Endothelial cell of umbilical vein (primary cell): ENCODE measurements at regions not wholly inside any gene's neighbourhood (a gene's known extent, or its start where the extent isn't known, plus 50 kb on each side); places are given as distances from the start of the nearest gene placed in this dataset.

Experiments
- BruUV-seq: library from RNA; stranded (reverse); fragments of 400-500 nt; replicated peaks from 2 replicates; lab custom pipeline; 2021; lab: Mats Ljungman, UMichigan
- CTCF ChIA-PET: fragments of 300-600, 350-600 bp; sonication (Branson Sonifier 250); formaldehyde crosslinking; loops from one replicate; lab custom pipeline; 2021; ENCODE audit warnings: antibody characterized with exemption, inconsistent platforms; lab: Charles Lee
- POLR2A ChIA-PET: fragments of 300-600, 350-600 bp; sonication (Branson Sonifier 250); formaldehyde crosslinking; loops from one replicate; lab custom pipeline; 2021; ENCODE audit warnings: antibody characterized with exemption, inconsistent platforms; lab: Charles Lee
- DNase-seq: peaks from one replicate; pipeline ENCODE4 v3.0.0-alpha.2; 2011; ENCODE audit warnings: low read depth, low spot score
- FAIRE-seq: peaks from 2 replicates; lab custom pipeline; 2011; peaks lifted over from hg19 to GRCh38; lab: Jason Lieb, UNC
- H2AFZ ChIP-seq: 2 replicates; pipeline ENCODE4 v1.6.0; 2012; ENCODE audit warnings: low read depth, low read length, control low read depth, inconsistent platforms
- H3K27ac ChIP-seq: 2 replicates; pipeline ENCODE4 v1.5.1; 2011; ENCODE audit warnings: low read depth, mild to moderate bottlenecking, control low read depth, low read length, moderate library complexity; ENCODE audit not compliant: insufficient read depth
- H3K27me3 ChIP-seq, 2 experiments: 2 replicates each; pipeline versions ENCODE4 v1.6.0 to v1.6.1; 2011; ENCODE audit warnings: low read length in 2 of 2, mixed read lengths in 1 of 2; ENCODE audit not compliant: control insufficient read depth in 2 of 2, insufficient read depth in 2 of 2
- H3K36me3 ChIP-seq, 2 experiments: 2 replicates in 1 of 2; 3 replicates in 1 of 2; pipeline ENCODE4 v1.5.1; 2011; ENCODE audit warnings: low read length in 2 of 2, mild to moderate bottlenecking in 1 of 2, moderate library complexity in 1 of 2; ENCODE audit not compliant: control insufficient read depth in 2 of 2, insufficient read depth in 2 of 2; ENCODE audit errors: extremely low read depth in 1 of 2
- H3K4me1 ChIP-seq: 3 replicates; pipeline ENCODE4 v1.5.1; 2011; ENCODE audit warnings: mild to moderate bottlenecking, low read length; ENCODE audit not compliant: control insufficient read depth, insufficient read depth; ENCODE audit errors: extremely low read depth
- H3K4me2 ChIP-seq: 2 replicates; pipeline ENCODE4 v1.6.1; 2011; ENCODE audit warnings: low read length, control low read depth, mixed read lengths; ENCODE audit not compliant: insufficient read depth
- H3K4me3 ChIP-seq, 3 experiments: fragments of 200-600 bp in 1 of 3; sonication (generic), shearing (Covaris generic) in 1 of 3; replicated peaks in 1 of 3; 2 replicates each; pipeline ENCODE4 v1.5.1; 2011 to 2016; ENCODE audit warnings: control low read depth in 3 of 3, low read length in 3 of 3, mild to moderate bottlenecking in 2 of 3, inconsistent platforms in 1 of 3, low read depth in 1 of 3, moderate library complexity in 1 of 3; ENCODE audit not compliant: insufficient read depth in 1 of 3
- H3K79me2 ChIP-seq: 2 replicates; pipeline ENCODE4 v1.6.0; 2012; ENCODE audit warnings: low read length, inconsistent platforms; ENCODE audit not compliant: control insufficient read depth, insufficient read depth
- H3K9ac ChIP-seq: replicated peaks from 2 replicates; pipeline ENCODE3; 2011; ENCODE audit warnings: low read length, control low read depth; ENCODE audit not compliant: insufficient read depth; ENCODE audit errors: extremely low read depth
- H3K9me1 ChIP-seq: replicated peaks from 3 replicates; pipeline ENCODE4 v1.6.0; 2011; ENCODE audit warnings: mild to moderate bottlenecking, low read length; ENCODE audit not compliant: control insufficient read depth, insufficient read depth; ENCODE audit errors: extremely low read depth
- H3K9me3 ChIP-seq: replicated peaks from 2 replicates; pipeline ENCODE4 v1.5.1; 2012; ENCODE audit warnings: low read length, inconsistent platforms; ENCODE audit not compliant: control insufficient read depth, insufficient read depth
- H4K20me1 ChIP-seq: replicated peaks from 2 replicates; pipeline ENCODE3; 2011; ENCODE audit warnings: mild to moderate bottlenecking, low read length; ENCODE audit not compliant: control insufficient read depth, insufficient read depth; ENCODE audit errors: extremely low read depth
- EZH2 ChIP-seq: IDR thresholded peaks from 2 replicates; pipeline ENCODE4 v1.6.1; 2012; ENCODE audit warnings: borderline replicate concordance, low read depth, mild to moderate bottlenecking, moderate library complexity, low read length, inconsistent platforms; ENCODE audit not compliant: severe bottlenecking
- FOS ChIP-seq: IDR thresholded peaks from 2 replicates; pipeline ENCODE4 v1.6.1; 2011; ENCODE audit warnings: mild to moderate bottlenecking, low read length, moderate library complexity, borderline replicate concordance; ENCODE audit not compliant: insufficient read depth
- GATA2 ChIP-seq: IDR thresholded peaks from 2 replicates; pipeline ENCODE4 v1.7.0; 2011; ENCODE audit warnings: low read depth, mild to moderate bottlenecking, moderate library complexity, mixed read lengths, low read length; ENCODE audit not compliant: insufficient read length, insufficient read depth
- JUN ChIP-seq: IDR thresholded peaks from 2 replicates; pipeline ENCODE4 v1.6.1; 2011; ENCODE audit warnings: borderline replicate concordance, low read depth; ENCODE audit not compliant: insufficient read length, insufficient read depth
- MYC ChIP-seq: IDR thresholded peaks from one replicate; pipeline ENCODE4 v1.6.1; 2011; ENCODE audit warnings: mild to moderate bottlenecking, low read depth, low read length
- POLR2A ChIP-seq: IDR thresholded peaks from 2 replicates; pipeline ENCODE4 v1.6.1; 2012; ENCODE audit warnings: low read depth, mild to moderate bottlenecking, control low read depth, low read length
- POLR2AphosphoS5 ChIP-seq: IDR thresholded peaks from 2 replicates; pipeline ENCODE4 v1.6.1; 2012; ENCODE audit warnings: low read depth, mild to moderate bottlenecking, control low read depth, low read length, moderate library complexity; ENCODE audit not compliant: insufficient read depth
- dilution Hi-C: fragments of 300-500 bp; cut with MboI; formaldehyde crosslinking; loops from one replicate; pipeline ENCODE4 v1.15.0; 2019; ENCODE audit warnings: low sequenced_read_pairs; ENCODE audit not compliant: extremely low pct_ligation_motif_present
- intact Hi-C: fragments of 100-400 bp; cut with micrococcal nuclease; formaldehyde crosslinking; loops from one replicate; pipeline ENCODE4 v1.10.0; 2022
- TF ChIP-seq, protein P1 (sequence below), 2 donors: IDR thresholded peaks; 1 replicate in 1 of 2; 2 replicates in 1 of 2; pipeline ENCODE4 v1.5.1; 2011; ENCODE audit warnings: low read length in 2 of 2, mild to moderate bottlenecking in 2 of 2, moderate library complexity in 2 of 2, control low read depth in 1 of 2, inconsistent platforms in 1 of 2, low read depth in 1 of 2; ENCODE audit not compliant: insufficient read depth in 1 of 2; ENCODE audit errors: extremely low read depth in 1 of 2
- TF ChIP-seq, protein P2 (sequence below): IDR thresholded peaks from 2 replicates; pipeline ENCODE4 v1.6.1; 2011; ENCODE audit not compliant: insufficient read depth, insufficient read length

DNA sequence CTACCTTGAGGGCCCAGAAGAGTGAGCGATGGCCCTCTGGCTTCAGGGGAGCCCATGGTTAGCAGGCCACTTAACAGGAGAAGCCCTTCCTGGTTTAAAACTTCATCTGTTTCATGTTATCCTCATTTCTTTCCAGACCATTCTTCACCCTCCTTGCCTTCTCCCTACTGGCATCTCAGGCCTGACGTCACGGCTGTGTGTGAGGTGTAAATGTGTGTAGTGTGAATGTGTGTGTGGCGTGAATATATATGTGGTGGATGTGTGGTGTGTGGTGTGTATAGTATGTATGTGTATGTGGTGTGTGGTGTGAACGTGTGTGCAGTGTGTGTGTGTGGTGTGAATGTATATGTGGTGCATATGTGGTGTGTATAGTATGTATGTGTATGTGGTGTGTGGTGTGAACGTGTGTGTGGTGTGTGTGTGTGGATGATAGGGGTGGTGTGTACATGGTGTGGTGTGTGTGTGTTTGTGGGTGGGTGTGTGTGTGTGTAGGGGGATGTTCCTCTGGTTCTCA, 88.5 kb downstream of the SOD2 start:
- peaks cover 0 to 4% of the 10 kb centered on the region in 2 experiments for H3K27me3 ChIP-seq
- H3K79me2 ChIP-seq, result no peaks in the 10 kb centered on the region
- no peaks in the 10 kb centered on the region for H3K9me3 ChIP-seq
- no peaks in the 10 kb centered on the region for H3K36me3 ChIP-seq
- dilution Hi-C loops, result no loop called here
- DNase-seq, result no peak
- no peak overlapping the region for H3K4me2 ChIP-seq
- H2AFZ ChIP-seq, result no peak overlapping the region
- H4K20me1 ChIP-seq, result no peaks in the 10 kb centered on the region
- no peak overlapping the region for H3K4me3 ChIP-seq
- H3K4me1 ChIP-seq, result no peaks in the 10 kb centered on the region
- no peak overlapping the region for H3K27ac ChIP-seq
- no TSS peak for BruUV-seq
- no peak overlapping the region for H3K9ac ChIP-seq
- intact Hi-C loops, result no loop called here
- ChIA-PET CTCF (no interaction called here), POLR2A (no interaction called here)
- no peak for FAIRE-seq
- H3K9me1 ChIP-seq, result no peaks in the 10 kb centered on the region
- no peak for TF ChIP-seq POLR2AphosphoS5
- TF ChIP-seq, protein P1, sequence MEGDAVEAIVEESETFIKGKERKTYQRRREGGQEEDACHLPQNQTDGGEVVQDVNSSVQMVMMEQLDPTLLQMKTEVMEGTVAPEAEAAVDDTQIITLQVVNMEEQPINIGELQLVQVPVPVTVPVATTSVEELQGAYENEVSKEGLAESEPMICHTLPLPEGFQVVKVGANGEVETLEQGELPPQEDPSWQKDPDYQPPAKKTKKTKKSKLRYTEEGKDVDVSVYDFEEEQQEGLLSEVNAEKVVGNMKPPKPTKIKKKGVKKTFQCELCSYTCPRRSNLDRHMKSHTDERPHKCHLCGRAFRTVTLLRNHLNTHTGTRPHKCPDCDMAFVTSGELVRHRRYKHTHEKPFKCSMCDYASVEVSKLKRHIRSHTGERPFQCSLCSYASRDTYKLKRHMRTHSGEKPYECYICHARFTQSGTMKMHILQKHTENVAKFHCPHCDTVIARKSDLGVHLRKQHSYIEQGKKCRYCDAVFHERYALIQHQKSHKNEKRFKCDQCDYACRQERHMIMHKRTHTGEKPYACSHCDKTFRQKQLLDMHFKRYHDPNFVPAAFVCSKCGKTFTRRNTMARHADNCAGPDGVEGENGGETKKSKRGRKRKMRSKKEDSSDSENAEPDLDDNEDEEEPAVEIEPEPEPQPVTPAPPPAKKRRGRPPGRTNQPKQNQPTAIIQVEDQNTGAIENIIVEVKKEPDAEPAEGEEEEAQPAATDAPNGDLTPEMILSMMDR (IDR thresholded peaks at IDR 0.05; ENCODE audit: extremely low read depth in 1 of 2, insufficient read depth in 1 of 2, low read depth in 1 of 2, low read length in 2 of 2), result no peak
- TF ChIP-seq, protein P2, sequence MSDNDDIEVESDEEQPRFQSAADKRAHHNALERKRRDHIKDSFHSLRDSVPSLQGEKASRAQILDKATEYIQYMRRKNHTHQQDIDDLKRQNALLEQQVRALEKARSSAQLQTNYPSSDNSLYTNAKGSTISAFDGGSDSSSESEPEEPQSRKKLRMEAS, result no peak
- no peak for TF ChIP-seq MYC
- no peak for TF ChIP-seq POLR2A
- TF ChIP-seq EZH2, result no peak
- no peak for TF ChIP-seq FOS
- no peak for TF ChIP-seq JUN
- no peak for TF ChIP-seq GATA2
